ENCODE measurements at regions not wholly inside any gene's neighbourhood (a gene's known extent, or its start where the extent isn't known, plus 50 kb on each side); places are given as distances from the start of the nearest gene placed in this dataset.
"Not testable (repeated sequence)": the region's sequence is repeated elsewhere in the genome, so short reads cannot be mapped to it uniquely, and the experiment has no call there.

DNA sequence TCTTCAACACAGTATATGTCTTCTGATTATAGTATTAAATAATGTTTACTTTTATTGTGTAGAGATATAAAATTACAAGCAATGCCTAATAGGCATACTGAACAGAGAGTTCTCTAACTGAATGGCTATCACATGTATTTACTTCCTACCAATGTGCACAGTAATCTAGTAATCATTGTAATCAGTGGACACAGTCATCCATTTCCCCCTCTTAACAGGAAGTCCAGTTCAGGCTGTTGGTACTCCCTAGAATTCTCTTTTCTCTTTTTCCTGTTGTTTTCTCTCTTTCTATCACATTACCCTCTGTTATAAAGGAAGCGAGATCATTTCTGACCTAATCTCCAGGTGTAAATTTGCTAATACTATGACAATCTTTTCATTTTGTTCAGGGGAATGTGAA lies 172.5 kb downstream of the HTR1B start:
- H3K4me1 Mint-ChIP-seq (ENCODE audit: low read depth, unreplicated experiment) = no peaks in the 10 kb centered on the region
- no peaks in the 10 kb centered on the region for H3K36me3 Mint-ChIP-seq (ENCODE audit: unreplicated experiment)
- TF ChIP-seq, protein P1, sequence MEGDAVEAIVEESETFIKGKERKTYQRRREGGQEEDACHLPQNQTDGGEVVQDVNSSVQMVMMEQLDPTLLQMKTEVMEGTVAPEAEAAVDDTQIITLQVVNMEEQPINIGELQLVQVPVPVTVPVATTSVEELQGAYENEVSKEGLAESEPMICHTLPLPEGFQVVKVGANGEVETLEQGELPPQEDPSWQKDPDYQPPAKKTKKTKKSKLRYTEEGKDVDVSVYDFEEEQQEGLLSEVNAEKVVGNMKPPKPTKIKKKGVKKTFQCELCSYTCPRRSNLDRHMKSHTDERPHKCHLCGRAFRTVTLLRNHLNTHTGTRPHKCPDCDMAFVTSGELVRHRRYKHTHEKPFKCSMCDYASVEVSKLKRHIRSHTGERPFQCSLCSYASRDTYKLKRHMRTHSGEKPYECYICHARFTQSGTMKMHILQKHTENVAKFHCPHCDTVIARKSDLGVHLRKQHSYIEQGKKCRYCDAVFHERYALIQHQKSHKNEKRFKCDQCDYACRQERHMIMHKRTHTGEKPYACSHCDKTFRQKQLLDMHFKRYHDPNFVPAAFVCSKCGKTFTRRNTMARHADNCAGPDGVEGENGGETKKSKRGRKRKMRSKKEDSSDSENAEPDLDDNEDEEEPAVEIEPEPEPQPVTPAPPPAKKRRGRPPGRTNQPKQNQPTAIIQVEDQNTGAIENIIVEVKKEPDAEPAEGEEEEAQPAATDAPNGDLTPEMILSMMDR (IDR thresholded peaks at IDR 0.05; ENCODE audit: partially characterized antibody, unreplicated experiment) = no peak
- no peak overlapping the region for H3K4me3 Mint-ChIP-seq (ENCODE audit: unreplicated experiment)
- H3K9me3 Mint-ChIP-seq (ENCODE audit: unreplicated experiment) = no peaks in the 10 kb centered on the region
- no peaks in the 10 kb centered on the region for H3K27me3 Mint-ChIP-seq (ENCODE audit: unreplicated experiment)
- H3K27ac Mint-ChIP-seq (ENCODE audit: unreplicated experiment) = no peak overlapping the region
- DNase-seq = no peak

DNA sequence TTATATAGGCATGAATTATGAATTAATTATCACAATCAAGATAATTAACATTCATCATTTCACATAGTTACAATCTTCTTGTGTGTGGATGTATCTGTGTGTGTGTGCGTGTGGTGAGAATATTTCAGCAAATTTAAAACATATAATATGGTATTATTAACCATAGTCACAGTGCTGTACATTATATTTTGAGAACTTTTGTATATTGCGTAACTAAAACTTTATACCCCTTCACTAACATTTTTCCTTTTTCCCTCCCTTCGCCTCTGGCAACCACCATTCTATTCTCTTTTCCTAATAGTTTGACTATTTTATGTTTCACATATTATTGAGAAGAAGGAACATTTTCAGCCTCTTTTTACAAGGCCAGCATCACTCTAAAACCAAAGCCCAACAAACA lies 176.8 kb downstream of the HTR1B start:
- peaks cover 2% of the 10 kb centered on the region for H3K9me3 Mint-ChIP-seq (ENCODE audit: unreplicated experiment)
- no peaks in the 10 kb centered on the region for H3K36me3 Mint-ChIP-seq (ENCODE audit: unreplicated experiment)
- TF ChIP-seq, protein P1 (IDR thresholded peaks at IDR 0.05; ENCODE audit: partially characterized antibody, unreplicated experiment) = no peak
- H3K4me1 Mint-ChIP-seq (ENCODE audit: low read depth, unreplicated experiment) = no peaks in the 10 kb centered on the region
- peaks cover 2% of the 10 kb centered on the region for H3K27me3 Mint-ChIP-seq (ENCODE audit: unreplicated experiment)
- H3K27ac Mint-ChIP-seq (ENCODE audit: unreplicated experiment) = no peak overlapping the region
- H3K4me3 Mint-ChIP-seq (ENCODE audit: unreplicated experiment) = no peak overlapping the region
- no peak for DNase-seq

DNA sequence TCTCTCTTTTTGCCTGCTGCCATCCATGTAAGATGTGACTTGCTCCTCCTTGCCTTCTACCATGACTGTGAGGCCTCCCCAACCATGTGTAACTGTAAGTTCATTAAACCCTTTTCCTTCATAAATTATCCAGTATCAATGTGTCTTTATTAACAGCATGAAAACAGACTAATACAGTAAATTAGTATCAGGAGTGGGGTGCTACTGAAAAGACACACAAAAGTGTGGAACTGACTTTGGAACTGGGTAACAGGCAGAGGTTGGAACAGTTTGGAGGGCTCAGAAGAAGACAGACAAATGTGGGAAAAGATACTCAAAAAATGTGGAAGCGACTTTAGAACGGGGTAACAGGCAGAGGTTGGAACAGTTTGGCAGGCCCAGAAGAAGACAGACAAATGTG lies 189.4 kb downstream of the HTR1B start:
- peaks cover 10% of the 10 kb centered on the region for H3K36me3 Mint-ChIP-seq (ENCODE audit: unreplicated experiment)
- no peak overlapping the region for H3K27ac Mint-ChIP-seq (ENCODE audit: unreplicated experiment)
- no peaks in the 10 kb centered on the region for H3K27me3 Mint-ChIP-seq (ENCODE audit: unreplicated experiment)

DNA sequence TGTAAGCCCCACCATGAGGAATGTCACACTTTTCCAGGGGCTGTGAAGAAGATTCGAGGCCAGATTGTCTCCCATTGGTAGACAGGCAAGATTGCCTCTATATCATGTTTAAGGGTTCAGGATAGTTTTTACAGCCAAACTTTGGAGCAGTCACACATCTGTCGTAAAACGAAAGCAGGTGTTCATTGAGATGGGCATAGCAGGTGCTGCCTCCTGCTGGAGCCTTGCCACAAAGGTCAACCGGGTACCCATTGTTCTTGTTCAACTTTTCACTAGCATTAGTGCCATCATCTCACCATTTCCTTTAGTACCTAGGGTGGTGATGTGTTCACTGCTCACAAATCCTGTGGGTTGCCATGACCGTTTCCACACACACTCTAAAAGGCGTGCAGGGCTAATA lies 198.3 kb downstream of the HTR1B start:
- no peaks in the 10 kb centered on the region for H3K36me3 Mint-ChIP-seq (ENCODE audit: unreplicated experiment)
- H3K27me3 Mint-ChIP-seq (ENCODE audit: unreplicated experiment) = no peaks in the 10 kb centered on the region
- H3K9me3 Mint-ChIP-seq (ENCODE audit: unreplicated experiment) = no peaks in the 10 kb centered on the region
- DNase-seq = no peak
- no peak overlapping the region for H3K27ac Mint-ChIP-seq (ENCODE audit: unreplicated experiment)
- TF ChIP-seq, protein P1 (IDR thresholded peaks at IDR 0.05; ENCODE audit: partially characterized antibody, unreplicated experiment) = peak; percentile 11
- H3K4me1 Mint-ChIP-seq (ENCODE audit: low read depth, unreplicated experiment) = peaks cover 3% of the 10 kb centered on the region
- no peak overlapping the region for H3K4me3 Mint-ChIP-seq (ENCODE audit: unreplicated experiment)

More for the DNA sequence above, 189.4 kb downstream of the HTR1B start:
- no peaks in the 10 kb centered on the region for H3K4me1 Mint-ChIP-seq (ENCODE audit: low read depth, unreplicated experiment)
- TF ChIP-seq, protein P1 (IDR thresholded peaks at IDR 0.05; ENCODE audit: partially characterized antibody, unreplicated experiment) = no peak
- no peak overlapping the region for H3K4me3 Mint-ChIP-seq (ENCODE audit: unreplicated experiment)
- DNase-seq = no peak
- H3K9me3 Mint-ChIP-seq (ENCODE audit: unreplicated experiment) = peaks cover 4% of the 10 kb centered on the region

DNA sequence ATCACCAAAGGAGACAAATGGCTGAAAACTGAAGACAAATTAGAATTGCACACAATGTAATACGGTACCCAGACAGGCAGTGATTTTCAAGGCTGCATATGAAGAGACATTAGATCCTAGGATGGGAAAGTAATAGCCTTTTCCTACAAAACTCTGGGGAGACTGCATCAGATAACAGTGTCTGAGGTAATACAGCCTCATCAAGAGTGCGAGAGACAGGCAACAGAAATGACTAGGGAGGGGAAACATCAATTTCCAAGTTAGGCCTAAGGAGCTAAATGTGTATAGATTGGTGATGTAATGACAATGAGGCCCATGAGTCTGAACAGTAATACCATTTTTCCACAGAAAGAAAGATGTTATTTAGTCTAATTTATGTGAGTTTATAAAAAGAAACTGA lies 200.3 kb downstream of the HTR1B start:
- Mint-ChIP-seq H3K36me3 (ENCODE audit: unreplicated experiment) (no peaks in the 10 kb centered on the region), H3K4me1 (ENCODE audit: low read depth, unreplicated experiment) (peaks cover 4% of the 10 kb centered on the region), H3K27ac (ENCODE audit: unreplicated experiment) (peak overlapping the region; percentile 59), H3K4me3 (ENCODE audit: unreplicated experiment) (no peak overlapping the region), H3K27me3 (ENCODE audit: unreplicated experiment) (no peaks in the 10 kb centered on the region), H3K9me3 (ENCODE audit: unreplicated experiment) (no peaks in the 10 kb centered on the region)
- DNase-seq = no peak
- TF ChIP-seq, protein P1 (IDR thresholded peaks at IDR 0.05; ENCODE audit: partially characterized antibody, unreplicated experiment) = no peak

DNA sequence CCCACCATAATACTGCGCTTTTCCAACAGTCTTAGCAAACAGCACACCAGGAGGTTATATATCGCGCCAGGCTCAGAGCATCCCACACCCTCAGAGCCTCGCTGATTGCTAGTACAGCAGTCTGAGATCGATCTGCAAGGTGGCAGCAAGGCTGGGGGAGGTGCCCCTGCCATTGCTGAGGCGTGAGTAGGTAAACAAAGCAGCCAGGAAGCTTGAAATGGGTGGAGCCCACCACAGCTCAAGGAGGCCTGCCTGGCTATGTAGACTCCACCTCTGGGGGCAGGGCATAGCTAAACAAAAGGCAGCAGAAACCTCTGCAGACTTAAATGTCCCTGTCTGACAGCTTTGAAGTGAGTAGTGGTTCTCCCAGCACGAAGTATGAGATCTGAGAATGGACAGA lies 211.5 kb downstream of the HTR1B start:
- not testable (repeated sequence) for H3K4me1 Mint-ChIP-seq (ENCODE audit: low read depth, unreplicated experiment); H3K9me3 Mint-ChIP-seq (ENCODE audit: unreplicated experiment); H3K27me3 Mint-ChIP-seq (ENCODE audit: unreplicated experiment); H3K27ac Mint-ChIP-seq (ENCODE audit: unreplicated experiment); H3K4me3 Mint-ChIP-seq (ENCODE audit: unreplicated experiment); H3K36me3 Mint-ChIP-seq (ENCODE audit: unreplicated experiment); DNase-seq
